ENCODE measurements at regions not wholly inside any gene's neighbourhood (a gene's known extent, or its start where the extent isn't known, plus 50 kb on each side); places are given as distances from the start of the nearest gene placed in this dataset.

GRCh38 chr2:189337656-189338055, 103.6 kb upstream of the WDR75 start:
- DNase-seq (ENCODE audit: low spot score) = no peak
- no peak for TF ChIP-seq CTCF (IDR thresholded peaks at IDR 0.05)
- TF ChIP-seq EZH2 (IDR thresholded peaks at IDR 0.05) = no peak
- no peak for TF ChIP-seq EZH2phosphoT487 (IDR thresholded peaks at IDR 0.05)
- H3K36me3 Mint-ChIP-seq = peaks cover 2% of the 10 kb centered on the region
- no peaks in the 10 kb centered on the region for H4K20me1 ChIP-seq (ENCODE audit: low read depth)
- no peak overlapping the region for H3K27ac ChIP-seq
- no peak overlapping the region for H3K4me2 ChIP-seq
- no peak overlapping the region for H3K4me3 ChIP-seq
- no peaks in the 10 kb centered on the region for H3K4me1 ChIP-seq
- H2AFZ ChIP-seq (replicated peaks) = no peak overlapping the region
- no peak overlapping the region for H3K9ac ChIP-seq
- H3K9me3 Mint-ChIP-seq = peaks cover 3% of the 10 kb centered on the region
- H3K79me2 ChIP-seq (ENCODE audit: low read depth) = no peaks in the 10 kb centered on the region
- no peak overlapping the region for H3K27ac Mint-ChIP-seq
- H3K4me1 Mint-ChIP-seq = no peaks in the 10 kb centered on the region
- H3K27me3 ChIP-seq = no peaks in the 10 kb centered on the region
- H3K4me3 Mint-ChIP-seq = no peak overlapping the region
- peaks cover 2% of the 10 kb centered on the region for H3K27me3 Mint-ChIP-seq (ENCODE audit: insufficient read depth, low read depth)
- no peaks in the 10 kb centered on the region for H3K9me3 ChIP-seq (ENCODE audit: low read depth)
- no peaks in the 10 kb centered on the region for H3K36me3 ChIP-seq
- no peaks in the 10 kb centered on the region for H3F3A ChIP-seq (ENCODE audit: low read depth)

- H3K4me1 ChIP-seq = no peaks in the 10 kb centered on the region
- Mint-ChIP-seq H3K9me3 (peaks cover 6% of the 10 kb centered on the region), H3K4me3 (no peak overlapping the region), H3K36me3 (peaks cover 2% of the 10 kb centered on the region), H3K27me3 (ENCODE audit: insufficient read depth, low read depth) (peaks cover 2% of the 10 kb centered on the region), H3K27ac (no peak overlapping the region), H3K4me1 (no peaks in the 10 kb centered on the region)
- DNase-seq (ENCODE audit: low spot score) = no peak
- H4K20me1 ChIP-seq (ENCODE audit: low read depth) = no peaks in the 10 kb centered on the region
- H3K27ac ChIP-seq = no peak overlapping the region
- no peak overlapping the region for H3K9ac ChIP-seq
- no peak overlapping the region for H3K4me2 ChIP-seq
- no peaks in the 10 kb centered on the region for H3K36me3 ChIP-seq
- H3K4me3 ChIP-seq = no peak overlapping the region
- TF ChIP-seq EZH2phosphoT487 (IDR thresholded peaks at IDR 0.05) = no peak
- no peak for TF ChIP-seq CTCF (IDR thresholded peaks at IDR 0.05)
- no peak for TF ChIP-seq EZH2 (IDR thresholded peaks at IDR 0.05)
- H3F3A ChIP-seq (ENCODE audit: low read depth) = no peaks in the 10 kb centered on the region
- no peaks in the 10 kb centered on the region for H3K9me3 ChIP-seq (ENCODE audit: low read depth)
- no peak overlapping the region for H2AFZ ChIP-seq (replicated peaks)
- no peaks in the 10 kb centered on the region for H3K27me3 ChIP-seq
- no peaks in the 10 kb centered on the region for H3K79me2 ChIP-seq (ENCODE audit: low read depth)
Measured at GRCh38 chr2:189338115-189338514, 103.2 kb upstream of the WDR75 start.

GRCh38 chr2:189341077-189341476, 100.2 kb upstream of the WDR75 start:
- peaks cover 2% of the 10 kb centered on the region for H3K27me3 Mint-ChIP-seq (ENCODE audit: insufficient read depth, low read depth)

More at GRCh38 chr2:189341077-189341476, 100.2 kb upstream of the WDR75 start:
- H3K36me3 ChIP-seq = no peaks in the 10 kb centered on the region
- no peak overlapping the region for H3K4me3 Mint-ChIP-seq
- H3F3A ChIP-seq (ENCODE audit: low read depth) = no peaks in the 10 kb centered on the region
- H3K9me3 Mint-ChIP-seq = peaks cover 6% of the 10 kb centered on the region
- TF ChIP-seq CTCF (IDR thresholded peaks at IDR 0.05) (no peak), EZH2phosphoT487 (IDR thresholded peaks at IDR 0.05) (no peak), EZH2 (IDR thresholded peaks at IDR 0.05) (no peak)
- H3K36me3 Mint-ChIP-seq = peaks cover 2% of the 10 kb centered on the region
- H3K4me2 ChIP-seq = no peak overlapping the region
- no peaks in the 10 kb centered on the region for H3K79me2 ChIP-seq (ENCODE audit: low read depth)
- DNase-seq (ENCODE audit: low spot score) = no peak
- H3K9ac ChIP-seq = no peak overlapping the region
- H3K9me3 ChIP-seq (ENCODE audit: low read depth) = no peaks in the 10 kb centered on the region
- H4K20me1 ChIP-seq (ENCODE audit: low read depth) = no peaks in the 10 kb centered on the region
- no peak overlapping the region for H2AFZ ChIP-seq (replicated peaks)
- H3K4me1 Mint-ChIP-seq = no peaks in the 10 kb centered on the region
- no peaks in the 10 kb centered on the region for H3K27me3 ChIP-seq
- H3K4me3 ChIP-seq = no peak overlapping the region
- no peaks in the 10 kb centered on the region for H3K4me1 ChIP-seq
- H3K27ac Mint-ChIP-seq = no peak overlapping the region
- no peak overlapping the region for H3K27ac ChIP-seq
